CD4-positive, alpha-beta T cell treated with Interleukin-12 subunit alpha and Interleukin-12 subunit beta, for 1 hour (primary cell): ENCODE measurements at regions not wholly inside any gene's neighbourhood (a gene's known extent, or its start where the extent isn't known, plus 50 kb on each side); places are given as distances from the start of the nearest gene placed in this dataset.

Experiments used
- DNase-seq: peaks from one replicate; pipeline ENCODE4 v3.0.0-alpha.2; 2020

- no peak for DNase-seq
Measured at GRCh38 chr2:144280009-144280408, 239.9 kb downstream of the ZEB2 start.

- DNase-seq = no peak
Measured at GRCh38 chr2:144279165-144279564, 240.8 kb downstream of the ZEB2 start.

GRCh38 chr2:144277622-144278354, 242.1 kb downstream of the ZEB2 start:
- no peak for DNase-seq

GRCh38 chr2:144275340-144275739, 244.6 kb downstream of the ZEB2 start:
- DNase-seq = no peak

- DNase-seq = no peak
Measured at GRCh38 chr2:144274131-144274530, 245.8 kb downstream of the ZEB2 start.

GRCh38 chr2:144270951-144271350, 249.0 kb downstream of the ZEB2 start:
- DNase-seq = no peak

GRCh38 chr2:144268036-144268678, 251.8 kb downstream of the ZEB2 start:
- DNase-seq = no peak

- DNase-seq = peak; percentile 25
Measured at GRCh38 chr2:144267239-144267638, 252.7 kb downstream of the ZEB2 start.

- no peak for DNase-seq
Measured at GRCh38 chr2:144265654-144266053, 254.3 kb downstream of the ZEB2 start.

GRCh38 chr2:144261966-144262365, 258.0 kb downstream of the ZEB2 start:
- DNase-seq = no peak

- DNase-seq = no peak
Measured at GRCh38 chr2:144261336-144261735, 258.6 kb downstream of the ZEB2 start.

GRCh38 chr2:144259332-144259731, 260.6 kb downstream of the ZEB2 start:
- no peak for DNase-seq

GRCh38 chr2:144258154-144258553, 261.8 kb downstream of the ZEB2 start:
- DNase-seq = no peak

- no peak for DNase-seq
Measured at GRCh38 chr2:144256996-144257707, 262.8 kb downstream of the ZEB2 start.

GRCh38 chr2:144254342-144255235, 265.3 kb downstream of the ZEB2 start:
- no peak for DNase-seq

- DNase-seq = no peak
Measured at GRCh38 chr2:144253743-144254142, 266.2 kb downstream of the ZEB2 start.

GRCh38 chr2:144252694-144253093, 267.2 kb downstream of the ZEB2 start:
- DNase-seq = no peak

GRCh38 chr2:144249035-144249637, 270.8 kb downstream of the ZEB2 start:
- no peak for DNase-seq

GRCh38 chr2:144248350-144249034, 271.4 kb downstream of the ZEB2 start:
- no peak for DNase-seq

- DNase-seq = no peak
Measured at GRCh38 chr2:144244938-144245337, 275.0 kb downstream of the ZEB2 start.

- DNase-seq = no peak
Measured at GRCh38 chr2:144242311-144242710, 277.6 kb downstream of the ZEB2 start.

- DNase-seq = no peak
Measured at GRCh38 chr2:144241801-144242200, 278.1 kb downstream of the ZEB2 start.
